SHP77 treated with DMSO at 0.1 percent for 48 hours (cell line): ENCODE measurements at regions not wholly inside any gene's neighbourhood (a gene's known extent, or its start where the extent isn't known, plus 50 kb on each side); places are given as distances from the start of the nearest gene placed in this dataset.
"Not testable (repeated sequence)": the region's sequence is repeated elsewhere in the genome, so short reads cannot be mapped to it uniquely, and the experiment has no call there.

ENCODE experiments used
- DNase-seq: peaks from one replicate; lab custom pipeline; 2025; lab: John Stamatoyannopoulos, UW

GRCh38 chr20:47842004-47842403 lies 56.7 kb upstream of the SULF2 start:
- DNase-seq = not testable (repeated sequence)

- not testable (repeated sequence) for DNase-seq
Measured at GRCh38 chr20:47836256-47836817, 51.1 kb upstream of the SULF2 start.
